ENCODE measurements at regions not wholly inside any gene's neighbourhood (a gene's known extent, or its start where the extent isn't known, plus 50 kb on each side); places are given as distances from the start of the nearest gene placed in this dataset.

DNA sequence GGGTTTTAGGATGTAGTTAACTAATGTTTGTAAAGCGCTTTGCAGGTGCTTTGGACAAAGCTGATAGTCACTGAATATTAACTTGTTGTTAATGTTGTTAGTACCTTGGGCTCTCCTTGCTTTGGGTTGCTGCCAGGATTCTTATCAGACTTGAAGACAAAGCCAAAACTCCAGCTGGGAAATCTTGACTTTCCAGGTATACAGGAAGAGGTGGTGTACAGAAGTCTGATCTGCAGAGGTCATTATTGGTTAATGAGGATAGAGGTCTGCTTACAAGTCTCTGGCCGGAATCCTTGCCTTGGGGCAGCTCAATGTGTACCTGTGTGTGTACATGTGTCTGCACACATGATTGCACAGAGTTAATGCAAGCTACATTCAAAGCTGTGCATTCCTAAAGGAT, 96.0 kb upstream of the POU3F1 start:
- Histone ChIP-seq H3K79me2 (ENCODE audit: insufficient read depth, low read length) (no peaks in the 10 kb centered on the region), H4K20me1 (ENCODE audit: insufficient read depth, low read length) (no peaks in the 10 kb centered on the region), H2AFZ (ENCODE audit: low read length) (no peak overlapping the region), H3K4me1 (ENCODE audit: insufficient read depth, low read length, severe bottlenecking) (no peaks in the 10 kb centered on the region), H3K9ac (ENCODE audit: low read length) (no peak overlapping the region), H3K36me3 (ENCODE audit: insufficient read depth, low read length) (no peaks in the 10 kb centered on the region), H3K9me3 (ENCODE audit: low read length) (no peaks in the 10 kb centered on the region), H3K27me3 (ENCODE audit: insufficient read depth, low read length) (no peaks in the 10 kb centered on the region), H3K9me2 (ENCODE audit: low read depth, low read length) (no peaks in the 10 kb centered on the region), H3K27ac (ENCODE audit: low read depth, low read length, poor library complexity, severe bottlenecking) (no peak overlapping the region), H3K4me3 (ENCODE audit: low read depth, low read length, poor library complexity, severe bottlenecking) (no peak overlapping the region), H3F3A (ENCODE audit: insufficient read depth, low read length) (no peaks in the 10 kb centered on the region), H3K4me2 (ENCODE audit: low read length) (no peak overlapping the region)
- no peak for TF ChIP-seq CTCF (IDR thresholded peaks at IDR 0.05; ENCODE audit: low read length)
- no peak for TF ChIP-seq EZH2 (IDR thresholded peaks at IDR 0.05; ENCODE audit: borderline replicate concordance, low read length)

GRCh38 chr1:38141483-38141882, 94.9 kb upstream of the POU3F1 start:
- H3K36me3 ChIP-seq (ENCODE audit: insufficient read depth, low read length): no peaks in the 10 kb centered on the region
- H3K9me2 ChIP-seq (ENCODE audit: low read depth, low read length): no peaks in the 10 kb centered on the region
- H3K27me3 ChIP-seq (ENCODE audit: insufficient read depth, low read length): no peaks in the 10 kb centered on the region
- H3K27ac ChIP-seq (ENCODE audit: low read depth, low read length, poor library complexity, severe bottlenecking): no peak overlapping the region
- H3K4me1 ChIP-seq (ENCODE audit: insufficient read depth, low read length, severe bottlenecking): no peaks in the 10 kb centered on the region
- no peaks in the 10 kb centered on the region for H4K20me1 ChIP-seq (ENCODE audit: insufficient read depth, low read length)
- no peaks in the 10 kb centered on the region for H3K79me2 ChIP-seq (ENCODE audit: insufficient read depth, low read length)
- H3F3A ChIP-seq (ENCODE audit: insufficient read depth, low read length): no peaks in the 10 kb centered on the region
- H3K9me3 ChIP-seq (ENCODE audit: low read length): no peaks in the 10 kb centered on the region
- H3K9ac ChIP-seq (ENCODE audit: low read length): no peak overlapping the region
- H3K4me2 ChIP-seq (ENCODE audit: low read length): no peak overlapping the region
- no peak overlapping the region for H3K4me3 ChIP-seq (ENCODE audit: low read depth, low read length, poor library complexity, severe bottlenecking)
- no peak overlapping the region for H2AFZ ChIP-seq (ENCODE audit: low read length)
- no peak for TF ChIP-seq CTCF (IDR thresholded peaks at IDR 0.05; ENCODE audit: low read length)
- no peak for TF ChIP-seq EZH2 (IDR thresholded peaks at IDR 0.05; ENCODE audit: borderline replicate concordance, low read length)

DNA sequence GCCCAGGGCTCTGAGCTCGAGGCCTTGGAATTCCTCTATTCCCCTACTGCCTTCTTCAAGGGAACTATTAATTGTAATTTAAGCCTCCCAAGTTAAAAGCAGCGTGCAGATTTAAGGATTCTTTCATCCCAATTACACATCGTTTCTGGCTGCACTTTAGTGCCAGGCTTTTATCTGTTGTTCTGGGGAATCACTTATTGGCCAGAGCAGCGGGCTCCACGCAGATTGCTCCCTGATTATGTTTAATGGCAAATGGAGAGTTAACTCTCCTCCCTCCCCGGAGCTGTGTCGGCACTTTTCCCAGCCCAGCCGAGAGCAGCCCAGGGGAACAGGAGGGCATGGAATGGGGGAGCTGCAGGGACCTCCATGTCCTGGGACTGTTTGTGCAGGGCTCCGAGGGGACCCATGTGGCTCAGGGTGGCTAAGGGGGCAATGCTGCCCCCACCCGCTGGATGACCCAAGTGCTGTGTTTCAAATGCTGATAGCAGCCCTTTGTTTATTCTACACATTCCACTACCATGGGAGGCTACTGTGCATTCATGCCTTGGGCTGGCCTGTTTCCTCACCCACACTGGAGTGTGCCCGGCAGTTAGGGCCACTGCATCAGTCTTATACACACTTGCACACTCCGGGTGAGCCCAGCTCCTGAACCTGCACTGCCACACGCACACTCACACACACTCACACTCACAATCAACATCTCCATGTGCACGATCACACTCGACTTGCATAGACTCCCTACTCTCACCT, 93.3 kb upstream of the POU3F1 start:
- no peak overlapping the region for H3K9ac ChIP-seq (ENCODE audit: low read length)
- H3K9me3 ChIP-seq (ENCODE audit: low read length): no peaks in the 10 kb centered on the region
- no peaks in the 10 kb centered on the region for H3F3A ChIP-seq (ENCODE audit: insufficient read depth, low read length)
- no peak overlapping the region for H3K27ac ChIP-seq (ENCODE audit: low read depth, low read length, poor library complexity, severe bottlenecking)
- H3K4me3 ChIP-seq (ENCODE audit: low read depth, low read length, poor library complexity, severe bottlenecking): no peak overlapping the region
- H2AFZ ChIP-seq (ENCODE audit: low read length): no peak overlapping the region
- no peaks in the 10 kb centered on the region for H3K9me2 ChIP-seq (ENCODE audit: low read depth, low read length)
- no peaks in the 10 kb centered on the region for H3K79me2 ChIP-seq (ENCODE audit: insufficient read depth, low read length)
- no peaks in the 10 kb centered on the region for H3K4me1 ChIP-seq (ENCODE audit: insufficient read depth, low read length, severe bottlenecking)
- H3K27me3 ChIP-seq (ENCODE audit: insufficient read depth, low read length): no peaks in the 10 kb centered on the region
- no peaks in the 10 kb centered on the region for H4K20me1 ChIP-seq (ENCODE audit: insufficient read depth, low read length)
- H3K36me3 ChIP-seq (ENCODE audit: insufficient read depth, low read length): no peaks in the 10 kb centered on the region
- H3K4me2 ChIP-seq (ENCODE audit: low read length): no peak overlapping the region
- TF ChIP-seq CTCF (IDR thresholded peaks at IDR 0.05; ENCODE audit: low read length) (no peak), EZH2 (IDR thresholded peaks at IDR 0.05; ENCODE audit: borderline replicate concordance, low read length) (no peak)

Data from OCI-LY1 (cell line).